ENCODE measurements at regions not wholly inside any gene's neighbourhood (a gene's known extent, or its start where the extent isn't known, plus 50 kb on each side); places are given as distances from the start of the nearest gene placed in this dataset.

DNA sequence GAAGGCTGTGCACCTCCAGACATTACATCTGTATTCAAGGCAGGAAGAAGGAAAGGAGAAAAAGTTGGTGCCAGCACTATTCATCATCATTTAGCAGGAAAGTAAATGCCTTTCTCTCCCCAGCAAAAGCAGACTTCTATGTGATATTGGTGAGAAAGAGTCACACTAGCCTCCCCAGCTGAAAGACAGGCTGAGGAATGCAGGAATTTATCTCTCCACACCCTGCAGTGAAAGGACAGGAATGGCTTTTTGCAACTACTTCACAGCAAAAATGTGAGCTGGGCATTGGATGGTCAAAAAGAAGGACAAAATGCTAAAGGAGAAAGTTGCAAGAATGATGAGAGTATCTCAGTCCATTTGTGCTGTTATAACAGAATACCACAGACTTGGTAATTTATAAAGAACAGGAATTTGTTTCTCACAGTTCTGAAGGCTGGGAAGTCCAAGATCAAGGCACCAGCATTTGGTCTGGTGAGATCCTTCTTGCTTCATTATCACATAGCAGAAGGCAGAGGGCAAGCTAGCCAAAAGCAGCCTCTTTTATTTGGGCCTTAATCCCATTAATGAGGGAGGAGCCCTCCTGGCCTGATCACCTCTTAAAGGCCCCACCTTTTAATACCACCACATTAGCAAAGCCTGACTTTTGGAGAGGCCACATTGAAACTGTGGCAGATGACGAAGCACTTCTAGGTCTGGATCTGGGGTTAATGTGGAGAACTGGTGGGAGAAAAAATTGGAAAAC lies 388.1 kb upstream of the SLC14A2 start:
- TF ChIP-seq, protein P1, sequence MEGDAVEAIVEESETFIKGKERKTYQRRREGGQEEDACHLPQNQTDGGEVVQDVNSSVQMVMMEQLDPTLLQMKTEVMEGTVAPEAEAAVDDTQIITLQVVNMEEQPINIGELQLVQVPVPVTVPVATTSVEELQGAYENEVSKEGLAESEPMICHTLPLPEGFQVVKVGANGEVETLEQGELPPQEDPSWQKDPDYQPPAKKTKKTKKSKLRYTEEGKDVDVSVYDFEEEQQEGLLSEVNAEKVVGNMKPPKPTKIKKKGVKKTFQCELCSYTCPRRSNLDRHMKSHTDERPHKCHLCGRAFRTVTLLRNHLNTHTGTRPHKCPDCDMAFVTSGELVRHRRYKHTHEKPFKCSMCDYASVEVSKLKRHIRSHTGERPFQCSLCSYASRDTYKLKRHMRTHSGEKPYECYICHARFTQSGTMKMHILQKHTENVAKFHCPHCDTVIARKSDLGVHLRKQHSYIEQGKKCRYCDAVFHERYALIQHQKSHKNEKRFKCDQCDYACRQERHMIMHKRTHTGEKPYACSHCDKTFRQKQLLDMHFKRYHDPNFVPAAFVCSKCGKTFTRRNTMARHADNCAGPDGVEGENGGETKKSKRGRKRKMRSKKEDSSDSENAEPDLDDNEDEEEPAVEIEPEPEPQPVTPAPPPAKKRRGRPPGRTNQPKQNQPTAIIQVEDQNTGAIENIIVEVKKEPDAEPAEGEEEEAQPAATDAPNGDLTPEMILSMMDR (conservative IDR thresholded peaks at IDR 0.05; ENCODE audit: low read depth, low read length): no peak
- no peak for TF ChIP-seq CEBPB (IDR thresholded peaks at IDR 0.05; ENCODE audit: low read depth, low read length)
- TF ChIP-seq POLR2A (IDR thresholded peaks at IDR 0.05; ENCODE audit: low read depth, low read length): no peak
- TF ChIP-seq MAFK (IDR thresholded peaks at IDR 0.05; ENCODE audit: low read depth, low read length): no peak
- no peak for TF ChIP-seq FOS (IDR thresholded peaks at IDR 0.05; ENCODE audit: low read depth, low read length)
- TF ChIP-seq BHLHE40 (IDR thresholded peaks at IDR 0.05; ENCODE audit: low read depth, low read length): no peak
- TF ChIP-seq RFX5 (IDR thresholded peaks at IDR 0.05; ENCODE audit: low read depth, low read length): no peak

Measured in IMR-90 (cell line).